T47D (cell line): ENCODE measurements at regions not wholly inside any gene's neighbourhood (a gene's known extent, or its start where the extent isn't known, plus 50 kb on each side); places are given as distances from the start of the nearest gene placed in this dataset.

Source experiments
- DNase-seq, 2 experiments: peaks; one replicate each; pipeline versions ENCODE4 v3.0.0 to v3.0.0-alpha.2; 2011 to 2012; ENCODE audit warnings: low read depth in 1 of 2, low spot score in 1 of 2
- JUND ChIP-seq: IDR thresholded peaks from 2 replicates; pipeline ENCODE4 v1.6.1; 2012; ENCODE audit warnings: low read depth
- in situ Hi-C: cut with HindIII; loops from 2 replicates; pipeline ENCODE4 v1.10.0; 2016; ENCODE audit warnings: low sequenced_read_pairs, low pct_unique_long_range_greater_than_20kb

DNA sequence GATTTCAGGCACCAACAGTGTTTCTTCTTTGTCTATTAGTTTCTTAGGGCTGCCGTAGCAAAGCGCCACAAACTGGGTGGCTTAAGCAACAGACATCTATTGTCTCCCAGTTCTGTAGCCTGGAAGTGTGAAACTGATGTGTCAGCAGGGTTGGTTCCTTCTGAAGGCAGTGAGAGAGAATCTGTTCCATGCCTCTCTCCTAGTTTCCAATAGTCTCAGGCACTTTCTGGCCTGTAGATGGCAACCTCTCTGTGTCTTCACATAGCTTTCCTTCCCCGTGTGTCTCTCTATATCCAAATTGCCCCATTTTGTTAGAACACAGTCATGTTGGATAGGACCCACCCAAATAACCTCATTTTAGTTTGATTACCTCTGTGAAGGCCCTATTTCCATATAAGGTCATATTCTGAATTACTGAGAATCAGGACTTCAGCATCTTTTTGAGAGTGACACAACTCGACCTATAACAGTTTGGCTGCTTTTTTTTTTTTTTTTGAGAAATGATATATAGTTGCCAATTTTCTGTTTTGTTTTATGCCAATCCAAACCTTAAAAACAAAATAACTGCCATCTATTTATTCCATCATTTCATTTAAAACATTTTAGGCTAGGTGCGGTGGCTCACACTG, 108.2 kb downstream of the SLC36A4 start:
- TF ChIP-seq JUND = no peak
- DNase-seq = peak; percentile 21 to 78
- in situ Hi-C loops = no loop called here
